KG1 (cell line): ENCODE measurements at regions not wholly inside any gene's neighbourhood (a gene's known extent, or its start where the extent isn't known, plus 50 kb on each side); places are given as distances from the start of the nearest gene placed in this dataset.
A peak's percentile ranks its signal among the peaks of the same experiment; 100 is the strongest.

Experiments used
- DNase-seq: peaks from one replicate; lab custom pipeline; 2025; lab: John Stamatoyannopoulos, UW

DNA sequence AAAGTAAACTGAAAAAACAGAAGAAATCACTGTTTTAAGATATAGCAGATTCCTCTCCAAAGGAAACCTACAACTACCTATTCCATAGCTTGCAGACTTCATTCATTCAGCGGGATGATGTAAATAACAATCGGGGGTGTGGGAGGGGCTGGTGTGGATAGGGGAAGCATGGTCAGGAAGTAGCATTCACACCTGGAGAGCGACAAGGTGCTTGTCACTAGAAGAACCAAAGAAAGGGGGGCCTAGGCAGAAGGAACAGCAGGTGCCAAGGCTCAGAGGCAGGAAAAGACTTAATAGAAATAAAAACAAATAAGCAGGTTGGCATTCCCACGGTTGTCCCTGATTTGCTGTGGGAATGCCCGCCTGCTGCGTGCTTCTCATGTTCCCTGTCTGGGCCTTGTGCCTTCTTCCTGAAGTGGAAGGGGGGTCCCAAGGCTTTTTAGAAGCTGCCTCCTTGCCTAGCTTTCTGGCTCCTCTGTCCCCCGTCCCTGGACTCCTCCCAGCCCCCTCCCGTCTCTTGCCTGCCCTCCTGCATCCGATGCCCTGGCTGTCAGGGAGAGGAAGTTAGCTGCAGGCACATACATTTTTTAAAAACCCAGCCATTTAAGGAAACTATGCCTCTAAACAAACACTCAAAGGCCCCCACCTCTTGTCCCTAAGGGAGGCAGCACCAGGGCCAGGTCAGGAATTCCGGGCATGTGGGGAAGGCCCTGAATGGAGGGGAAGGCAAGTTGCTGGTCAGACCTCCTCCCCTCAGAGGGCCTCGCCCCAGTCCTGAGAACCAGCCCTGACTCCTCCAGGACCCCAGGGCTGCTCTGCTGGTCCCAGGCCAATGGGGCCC is 54.7 kb upstream of the PRDM11 start:
- DNase-seq, result no peak

DNA sequence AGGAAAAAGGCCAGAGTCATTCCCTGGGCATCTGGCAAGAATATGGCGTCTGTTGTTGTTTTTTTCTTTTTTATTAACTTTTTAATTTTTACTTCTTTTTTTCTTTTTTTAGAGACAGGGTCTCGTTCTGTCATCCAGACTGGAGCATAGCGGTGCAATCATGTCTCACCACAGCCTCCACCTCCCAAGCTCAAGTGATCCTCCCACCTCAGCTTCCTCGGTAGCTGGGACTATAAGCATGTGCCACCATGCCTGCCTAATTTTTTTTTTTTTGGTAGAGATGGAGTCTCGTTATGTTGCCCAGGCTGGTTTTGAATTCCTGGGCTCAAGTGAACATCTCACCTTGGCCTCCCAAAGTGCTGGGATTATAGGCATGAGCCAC is 54.0 kb upstream of the PRDM11 start:
- DNase-seq, result no peak

DNA sequence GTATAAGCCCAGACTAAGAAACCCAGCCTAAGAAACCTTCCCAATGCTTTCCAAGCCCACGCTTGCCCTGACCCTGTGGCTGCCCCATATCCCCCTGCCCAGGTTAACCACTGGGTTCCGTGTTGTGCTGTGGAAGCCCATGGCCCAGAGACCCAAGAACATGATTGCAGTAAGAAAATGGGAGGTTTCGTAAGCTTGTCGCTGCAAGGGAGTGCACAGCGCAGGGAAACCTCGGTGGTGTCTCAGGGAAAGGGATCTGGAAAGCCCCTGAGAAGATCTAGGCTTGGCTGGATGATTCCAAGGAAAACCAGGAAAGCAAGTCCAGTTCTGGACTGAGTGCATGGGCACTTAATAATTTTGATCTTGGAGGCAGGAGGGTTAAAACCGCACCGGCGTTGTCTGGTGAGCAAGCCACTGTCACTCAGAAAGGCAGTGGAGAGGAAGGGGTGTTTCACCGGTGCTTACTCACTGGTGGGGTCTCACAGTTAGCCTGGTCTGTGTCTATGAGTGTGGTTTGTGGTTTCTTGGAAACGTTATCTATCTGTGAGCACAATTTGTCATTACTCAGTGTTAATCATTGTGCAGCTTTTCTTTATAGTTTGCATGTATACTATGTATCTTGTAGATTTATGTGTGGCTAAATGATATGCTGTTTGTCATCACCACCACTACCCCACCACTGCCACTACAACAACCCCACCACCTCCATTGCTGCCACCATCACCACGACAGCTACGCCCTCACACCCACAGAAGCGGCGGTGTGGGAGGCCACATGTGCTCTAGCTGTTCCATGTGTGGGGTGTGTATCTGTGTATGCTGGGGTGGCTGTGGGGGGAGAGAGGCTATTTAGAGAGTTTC is 53.3 kb upstream of the PRDM11 start:
- peak; percentile 27 for DNase-seq

DNA sequence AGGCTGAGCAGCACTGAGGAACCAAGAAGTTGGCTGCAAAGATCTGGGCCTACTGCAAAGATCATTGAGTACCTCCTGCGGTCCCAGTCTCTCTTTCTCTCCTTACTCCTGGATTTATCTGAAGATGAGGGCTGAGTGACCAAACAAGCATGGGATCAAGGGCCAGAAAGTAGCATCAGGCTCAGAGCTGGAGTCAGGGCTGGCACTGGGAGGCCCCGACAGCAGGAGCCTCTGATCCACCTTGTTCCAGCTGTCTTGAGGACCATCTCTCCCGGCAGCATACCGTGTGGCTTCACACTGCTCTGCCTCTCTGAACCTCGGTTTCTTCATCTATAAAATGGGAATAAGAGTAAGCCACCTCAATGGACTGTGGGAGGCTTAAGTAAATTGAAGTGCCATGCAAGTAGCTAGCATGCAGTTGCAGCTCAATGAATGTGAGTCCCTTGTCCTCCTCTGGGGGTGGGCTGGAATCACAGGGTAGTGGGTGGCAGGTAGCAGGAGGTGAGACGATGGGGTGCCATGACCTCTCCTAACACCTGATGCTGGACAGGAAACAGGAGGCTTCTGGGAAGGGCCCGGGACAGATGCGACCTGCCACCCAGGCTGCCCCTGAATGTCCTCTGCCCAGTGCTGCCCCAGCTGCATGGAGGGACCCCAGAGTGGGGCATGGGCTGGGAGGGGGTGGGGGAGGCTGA is 52.5 kb upstream of the PRDM11 start:
- DNase-seq, result no peak

DNA sequence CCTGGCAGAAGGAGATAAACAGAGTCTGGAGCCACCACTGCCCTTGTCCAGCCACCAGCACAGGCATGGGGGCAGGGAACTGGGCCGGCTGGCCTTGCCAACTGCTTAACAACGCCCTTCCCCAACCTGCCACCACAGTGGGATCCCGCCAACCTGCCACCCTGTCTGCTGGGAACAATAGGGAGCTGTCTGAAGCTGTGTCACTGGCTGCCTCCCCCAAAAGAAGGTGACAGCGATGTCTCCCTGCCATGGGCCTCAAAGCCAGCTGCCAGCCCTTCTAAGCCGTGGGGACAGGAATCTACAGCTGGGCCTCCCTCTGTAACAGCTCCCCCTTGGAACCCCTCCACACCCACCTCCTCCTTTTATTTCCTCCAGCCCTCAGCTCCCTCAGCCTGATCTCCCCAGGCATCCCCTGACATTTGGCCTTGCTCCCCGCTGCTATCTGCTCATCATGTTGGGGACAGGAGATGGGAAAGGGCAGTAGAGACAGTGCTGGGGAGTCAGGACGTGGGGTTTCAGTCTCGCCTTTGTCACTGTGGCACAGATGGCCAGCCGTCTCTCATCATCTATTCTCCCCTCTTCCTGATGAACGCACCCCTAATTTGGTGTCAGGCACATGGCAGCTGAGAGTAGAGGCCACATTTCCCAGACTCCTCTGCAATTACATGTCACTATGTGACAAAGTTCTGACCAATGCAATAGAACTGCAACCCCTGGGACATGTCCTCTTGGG is 51.3 kb upstream of the PRDM11 start:
- DNase-seq, result no peak

DNA sequence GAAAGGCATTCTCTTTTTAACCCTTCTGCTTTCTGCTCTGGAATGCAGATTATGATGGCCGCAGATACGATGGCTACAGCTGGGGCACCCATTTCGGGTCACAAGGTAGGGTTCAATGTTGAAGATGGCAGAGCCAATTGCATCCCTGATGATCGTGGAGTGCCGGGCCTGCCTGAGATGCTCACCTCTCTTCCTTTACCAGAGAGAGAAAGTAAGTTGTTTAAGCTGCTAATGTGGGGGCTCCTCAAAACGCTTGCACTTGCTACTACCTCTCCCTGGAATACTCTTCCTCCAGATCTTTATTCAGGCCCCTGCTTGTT is 50.8 kb upstream of the PRDM11 start:
- DNase-seq, result no peak

DNA sequence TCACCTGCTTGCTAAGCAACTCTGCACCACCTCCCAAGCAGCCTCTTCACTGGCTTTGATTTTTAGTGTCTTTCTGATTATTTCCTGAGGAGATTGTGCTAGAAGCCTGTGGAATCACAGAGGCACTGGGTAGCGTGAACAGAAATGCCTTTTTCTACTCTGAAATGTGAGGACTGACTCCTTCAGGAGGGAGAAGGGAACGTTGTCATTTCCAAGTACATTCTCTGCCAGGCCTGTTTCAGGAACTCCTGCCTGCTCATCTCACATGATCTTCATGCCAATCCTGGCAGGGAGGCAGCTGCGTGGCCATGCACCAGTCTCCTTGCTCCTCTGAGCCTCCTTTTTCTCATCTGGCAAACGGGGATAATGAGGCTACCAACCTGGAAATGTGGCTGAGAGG is 49.8 kb upstream of the PRDM11 start:
- no peak for DNase-seq
